OCI-LY1 (cell line): ENCODE measurements at regions not wholly inside any gene's neighbourhood (a gene's known extent, or its start where the extent isn't known, plus 50 kb on each side); places are given as distances from the start of the nearest gene placed in this dataset.
A peak's percentile ranks its signal among the peaks of the same experiment; 100 is the strongest.

Experiments
- H2AFZ ChIP-seq: fragments of 200-600 bp; sonication (generic), shearing (Covaris generic); 2 replicates; pipeline ENCODE4 v1.6.0; 2014; ENCODE audit warnings: antibody characterized with exemption, mild to moderate bottlenecking, low read length
- H3F3A ChIP-seq: fragments of 200-600 bp; sonication (generic), shearing (Covaris generic); 2 replicates; pipeline ENCODE4 v1.6.0; 2014; ENCODE audit warnings: mild to moderate bottlenecking, antibody characterized with exemption, low read length, moderate library complexity; ENCODE audit not compliant: insufficient read depth
- H3K27ac ChIP-seq: fragments of 200-600 bp; sonication (generic); 2 replicates; pipeline ENCODE4 v1.5.1; 2014; ENCODE audit warnings: low read length, mixed run types, mild to moderate bottlenecking, low read depth; ENCODE audit not compliant: poor library complexity, severe bottlenecking
- H3K27me3 ChIP-seq: fragments of 200-600 bp; sonication (generic); 2 replicates; pipeline ENCODE4 v1.6.0; 2014; ENCODE audit warnings: antibody characterized with exemption, mild to moderate bottlenecking, low read length, moderate library complexity; ENCODE audit not compliant: insufficient read depth
- H3K36me3 ChIP-seq: fragments of 200-600 bp; sonication (generic); 2 replicates; pipeline ENCODE4 v1.6.1; 2014; ENCODE audit warnings: mild to moderate bottlenecking, antibody characterized with exemption, low read length, moderate library complexity, mixed read lengths; ENCODE audit not compliant: insufficient read depth
- H3K4me1 ChIP-seq: fragments of 200-600 bp; sonication (generic); 2 replicates; pipeline ENCODE4 v1.5.1; 2014; ENCODE audit warnings: mild to moderate bottlenecking, low read length, moderate library complexity; ENCODE audit not compliant: insufficient read depth, severe bottlenecking
- H3K4me2 ChIP-seq: fragments of 200-600 bp; sonication (generic), shearing (Covaris generic); 2 replicates; pipeline ENCODE4 v1.6.1; 2014; ENCODE audit warnings: low read length
- H3K4me3 ChIP-seq: fragments of 200-600 bp; sonication (generic); 2 replicates; pipeline ENCODE4 v1.5.1; 2014; ENCODE audit warnings: low read length, low read depth, mild to moderate bottlenecking, mixed read lengths; ENCODE audit not compliant: poor library complexity, severe bottlenecking
- H3K79me2 ChIP-seq: fragments of 200-600 bp; shearing (Covaris generic); 2 replicates; pipeline ENCODE4 v1.6.1; 2016; ENCODE audit warnings: mixed run types, low read length, mixed read lengths; ENCODE audit not compliant: insufficient read depth
- H3K9ac ChIP-seq: fragments of 200-600 bp; sonication (generic), shearing (Covaris generic); 2 replicates; pipeline ENCODE4 v1.6.1; 2014; ENCODE audit warnings: mild to moderate bottlenecking, low read length, mixed read lengths
- H3K9me2 ChIP-seq: fragments of 200-600 bp; sonication (generic), shearing (Covaris generic); 2 replicates; pipeline ENCODE4 v1.6.1; 2014; ENCODE audit warnings: low read depth, mild to moderate bottlenecking, low read length, mixed read lengths
- H3K9me3 ChIP-seq: fragments of 200-600 bp; shearing (Covaris generic); 2 replicates; pipeline ENCODE4 v1.6.1; 2014; ENCODE audit warnings: low read length, mixed read lengths
- H4K20me1 ChIP-seq: fragments of 200-600 bp; sonication (generic), shearing (Covaris generic); 2 replicates; pipeline ENCODE4 v1.6.0; 2016; ENCODE audit warnings: mild to moderate bottlenecking, low read length; ENCODE audit not compliant: insufficient read depth
- EZH2 ChIP-seq: fragments of 200-600 bp; sonication (generic), shearing (Covaris generic); IDR thresholded peaks from 2 replicates; pipeline ENCODE4 v1.8.0; 2017; ENCODE audit warnings: borderline replicate concordance, mixed run types, mild to moderate bottlenecking, antibody characterized with exemption, low read length, moderate library complexity, mixed read lengths
- TF ChIP-seq, protein P1 (sequence below): fragments of 200-600 bp; sonication (generic), shearing (Covaris generic); IDR thresholded peaks from 2 replicates; pipeline ENCODE4 v1.5.1; 2017; ENCODE audit warnings: mild to moderate bottlenecking, antibody characterized with exemption, low read length, moderate library complexity, mixed read lengths

DNA sequence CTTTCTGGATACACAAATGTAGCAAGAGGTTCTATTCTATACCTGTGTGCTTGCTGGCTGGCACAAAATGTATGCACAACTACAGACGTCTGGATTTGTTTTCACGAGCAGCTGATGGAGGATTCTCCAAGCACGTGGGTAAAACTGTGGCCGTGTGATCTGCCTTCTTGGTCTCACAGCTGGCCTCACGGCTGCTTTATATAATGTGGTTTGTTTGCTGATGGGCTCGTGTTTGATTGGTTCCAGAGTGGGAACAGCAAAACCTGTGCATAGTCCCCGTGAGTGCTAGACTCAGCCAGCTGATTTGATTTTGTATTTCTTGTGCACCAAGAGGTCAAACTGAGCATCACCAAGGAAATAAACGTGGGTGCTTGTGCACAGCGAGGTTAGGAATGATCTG lies 262.6 kb upstream of the RPS6KA3 start:
- no peaks in the 10 kb centered on the region for H4K20me1 ChIP-seq
- H3K4me2 ChIP-seq, result no peak overlapping the region
- H3K4me3 ChIP-seq, result no peak overlapping the region
- H3K79me2 ChIP-seq, result no peaks in the 10 kb centered on the region
- H2AFZ ChIP-seq, result no peak overlapping the region
- no peak overlapping the region for H3K27ac ChIP-seq
- H3K4me1 ChIP-seq, result no peaks in the 10 kb centered on the region
- no peaks in the 10 kb centered on the region for H3K9me3 ChIP-seq
- H3F3A ChIP-seq, result no peaks in the 10 kb centered on the region
- no peak overlapping the region for H3K9ac ChIP-seq
- no peaks in the 10 kb centered on the region for H3K9me2 ChIP-seq
- H3K36me3 ChIP-seq, result no peaks in the 10 kb centered on the region
- no peaks in the 10 kb centered on the region for H3K27me3 ChIP-seq
- TF ChIP-seq, protein P1, sequence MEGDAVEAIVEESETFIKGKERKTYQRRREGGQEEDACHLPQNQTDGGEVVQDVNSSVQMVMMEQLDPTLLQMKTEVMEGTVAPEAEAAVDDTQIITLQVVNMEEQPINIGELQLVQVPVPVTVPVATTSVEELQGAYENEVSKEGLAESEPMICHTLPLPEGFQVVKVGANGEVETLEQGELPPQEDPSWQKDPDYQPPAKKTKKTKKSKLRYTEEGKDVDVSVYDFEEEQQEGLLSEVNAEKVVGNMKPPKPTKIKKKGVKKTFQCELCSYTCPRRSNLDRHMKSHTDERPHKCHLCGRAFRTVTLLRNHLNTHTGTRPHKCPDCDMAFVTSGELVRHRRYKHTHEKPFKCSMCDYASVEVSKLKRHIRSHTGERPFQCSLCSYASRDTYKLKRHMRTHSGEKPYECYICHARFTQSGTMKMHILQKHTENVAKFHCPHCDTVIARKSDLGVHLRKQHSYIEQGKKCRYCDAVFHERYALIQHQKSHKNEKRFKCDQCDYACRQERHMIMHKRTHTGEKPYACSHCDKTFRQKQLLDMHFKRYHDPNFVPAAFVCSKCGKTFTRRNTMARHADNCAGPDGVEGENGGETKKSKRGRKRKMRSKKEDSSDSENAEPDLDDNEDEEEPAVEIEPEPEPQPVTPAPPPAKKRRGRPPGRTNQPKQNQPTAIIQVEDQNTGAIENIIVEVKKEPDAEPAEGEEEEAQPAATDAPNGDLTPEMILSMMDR, result no peak
- TF ChIP-seq EZH2, result no peak

DNA sequence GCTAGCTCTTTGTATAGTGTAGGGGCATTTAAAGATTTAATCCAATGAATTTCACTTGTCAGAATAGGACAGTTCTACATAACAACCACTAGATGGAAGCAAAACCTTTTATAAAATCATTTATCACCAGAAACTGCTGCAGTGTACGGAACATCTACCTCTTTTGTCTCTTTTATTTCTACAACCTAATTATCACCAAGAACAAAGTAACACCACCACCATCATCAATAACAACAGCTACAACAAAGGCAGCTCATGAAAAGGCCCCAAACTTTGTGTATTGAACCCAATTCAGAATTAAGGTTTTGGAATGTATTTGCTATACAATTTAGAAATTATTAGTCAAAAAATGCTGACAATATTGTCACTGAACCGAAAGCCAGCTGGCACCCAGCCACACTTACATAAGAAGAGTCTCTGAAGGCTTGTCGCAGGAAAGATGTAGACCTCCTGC lies 260.9 kb upstream of the RPS6KA3 start:
- H3K9me2 ChIP-seq, result no peaks in the 10 kb centered on the region
- H3K9ac ChIP-seq, result no peak overlapping the region
- TF ChIP-seq EZH2, result no peak
- TF ChIP-seq, protein P1, result peak; percentile 43; the same call in 1 of the 2 replicates
- no peaks in the 10 kb centered on the region for H3K36me3 ChIP-seq
- no peaks in the 10 kb centered on the region for H3K4me1 ChIP-seq
- no peaks in the 10 kb centered on the region for H3F3A ChIP-seq
- no peaks in the 10 kb centered on the region for H3K79me2 ChIP-seq
- H3K4me3 ChIP-seq, result no peak overlapping the region
- no peaks in the 10 kb centered on the region for H4K20me1 ChIP-seq
- H3K4me2 ChIP-seq, result no peak overlapping the region
- no peaks in the 10 kb centered on the region for H3K9me3 ChIP-seq
- H2AFZ ChIP-seq, result no peak overlapping the region
- no peaks in the 10 kb centered on the region for H3K27me3 ChIP-seq
- no peak overlapping the region for H3K27ac ChIP-seq

DNA sequence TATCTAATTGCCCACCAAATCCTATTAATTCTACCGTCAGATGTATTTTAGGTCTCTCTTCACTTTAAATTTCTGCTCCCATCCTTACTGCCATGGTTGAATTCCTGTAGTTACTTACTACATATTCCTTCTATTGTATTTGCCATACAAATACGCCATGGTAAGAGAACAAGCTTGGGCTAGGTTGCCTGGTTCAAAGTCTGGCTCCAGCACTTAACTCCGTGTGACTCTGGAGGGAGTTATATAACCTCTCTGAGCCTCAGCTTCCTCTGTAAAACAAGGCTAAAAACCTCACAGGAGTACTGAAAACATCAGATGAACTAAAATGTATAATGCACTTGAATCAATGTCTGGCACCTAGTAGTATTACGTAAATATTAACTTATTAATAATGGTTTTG lies 260.3 kb upstream of the RPS6KA3 start:
- no peaks in the 10 kb centered on the region for H3F3A ChIP-seq
- H3K4me1 ChIP-seq, result no peaks in the 10 kb centered on the region
- H3K27me3 ChIP-seq, result no peaks in the 10 kb centered on the region
- no peaks in the 10 kb centered on the region for H4K20me1 ChIP-seq
- no peak overlapping the region for H3K4me2 ChIP-seq
- H3K9me2 ChIP-seq, result no peaks in the 10 kb centered on the region
- no peaks in the 10 kb centered on the region for H3K9me3 ChIP-seq
- H3K36me3 ChIP-seq, result no peaks in the 10 kb centered on the region
- no peak overlapping the region for H2AFZ ChIP-seq
- H3K27ac ChIP-seq, result no peak overlapping the region
- TF ChIP-seq, protein P1, result no peak
- no peak for TF ChIP-seq EZH2
- no peak overlapping the region for H3K9ac ChIP-seq
- H3K4me3 ChIP-seq, result no peak overlapping the region
- no peaks in the 10 kb centered on the region for H3K79me2 ChIP-seq
